CD4-positive, alpha-beta T cell (primary cell): ENCODE measurements at regions not wholly inside any gene's neighbourhood (a gene's known extent, or its start where the extent isn't known, plus 50 kb on each side); places are given as distances from the start of the nearest gene placed in this dataset.

ENCODE experiments used
- ATAC-seq: fragments of 200-7000 bp; cut with Tn5 transposase; one replicate; pipeline ENCODE4 v1.10.0; 2022; ENCODE audit warnings: mild to moderate bottlenecking; ENCODE audit not compliant: poor library complexity
- CTCF ChIA-PET: fragments of 350-600 bp; sonication (Branson Sonifier 250); formaldehyde crosslinking; loops from one replicate; lab custom pipeline; 2021; ENCODE audit warnings: antibody characterized with exemption, inconsistent platforms; lab: Charles Lee
- POLR2A ChIA-PET: fragments of 350-600 bp; sonication (Branson Sonifier 250); formaldehyde crosslinking; loops from one replicate; lab custom pipeline; 2021; ENCODE audit warnings: antibody characterized with exemption, inconsistent platforms; lab: Charles Lee
- DNase-seq, 14 experiments: peaks; one replicate each; pipeline ENCODE4 v3.0.0-alpha.2; 2013 to 2020; ENCODE audit warnings: mixed read lengths in 2 of 14
- H3K27ac ChIP-seq, 2 donors: one replicate each; pipeline versions ENCODE4 v1.5.1 to v1.7.0; 2013; ENCODE audit warnings: low read length in 2 of 2, low read depth in 1 of 2, mild to moderate bottlenecking in 1 of 2
- H3K27me3 ChIP-seq, 2 experiments: 1 replicate in 1 of 2; 2 replicates in 1 of 2; pipeline versions ENCODE4 v1.6.1 to v1.7.0; 2013; ENCODE audit warnings: low read length in 2 of 2, control low read depth in 1 of 2, mild to moderate bottlenecking in 1 of 2, moderate library complexity in 1 of 2; ENCODE audit not compliant: insufficient read depth in 2 of 2, control insufficient read depth in 1 of 2
- H3K36me3 ChIP-seq: one replicate; pipeline ENCODE4 v1.6.1; 2013; ENCODE audit warnings: low read length, control low read depth; ENCODE audit not compliant: insufficient read depth
- H3K4me1 ChIP-seq: one replicate; pipeline ENCODE4 v1.6.1; 2013; ENCODE audit warnings: low read length, control low read depth; ENCODE audit not compliant: insufficient read depth
- H3K4me3 ChIP-seq: one replicate; pipeline ENCODE4 v1.5.1; 2013; ENCODE audit warnings: mild to moderate bottlenecking, low read length, moderate library complexity
- H3K9me3 ChIP-seq, 2 experiments: 1 replicate in 1 of 2; 2 replicates in 1 of 2; pipeline versions ENCODE4 v1.6.1 to v1.7.0; 2013; ENCODE audit warnings: low read length in 2 of 2, mild to moderate bottlenecking in 2 of 2, control low read depth in 1 of 2, moderate library complexity in 1 of 2; ENCODE audit not compliant: control insufficient read depth in 1 of 2, insufficient read depth in 1 of 2
- H3K27ac Mint-ChIP-seq: one replicate; pipeline ENCODE4 v1.8.0; 2020; ENCODE audit warnings: mixed read lengths
- H3K27me3 Mint-ChIP-seq: one replicate; pipeline ENCODE4 v1.8.0; 2021; ENCODE audit warnings: mixed read lengths
- H3K36me3 Mint-ChIP-seq: one replicate; pipeline ENCODE4 v1.8.0; 2021; ENCODE audit warnings: low read depth, mixed read lengths
- H3K4me1 Mint-ChIP-seq: one replicate; pipeline ENCODE4 v1.8.0; 2021; ENCODE audit warnings: low read depth, mixed read lengths
- H3K4me3 Mint-ChIP-seq: one replicate; pipeline ENCODE4 v1.8.0; 2020; ENCODE audit warnings: mild to moderate bottlenecking, mixed read lengths
- H3K9me3 Mint-ChIP-seq: one replicate; pipeline ENCODE4 v1.8.0; 2020; ENCODE audit warnings: mixed read lengths
- intact Hi-C, 2 experiments: fragments of 100-400 bp; cut with DNase I in 1 of 2; cut with micrococcal nuclease in 1 of 2; formaldehyde crosslinking; loops; one replicate each; pipeline versions ENCODE4 v1.15.1 to v1.9.0; 2023 to 2025; cut with DNase I, micrococcal nuclease
- TF ChIP-seq, protein P1 (sequence below): fragments of 200-600 bp; IDR thresholded peaks from one replicate; pipeline ENCODE4 v1.8.0; 2022; ENCODE audit warnings: antibody characterized with exemption, mild to moderate bottlenecking

DNA sequence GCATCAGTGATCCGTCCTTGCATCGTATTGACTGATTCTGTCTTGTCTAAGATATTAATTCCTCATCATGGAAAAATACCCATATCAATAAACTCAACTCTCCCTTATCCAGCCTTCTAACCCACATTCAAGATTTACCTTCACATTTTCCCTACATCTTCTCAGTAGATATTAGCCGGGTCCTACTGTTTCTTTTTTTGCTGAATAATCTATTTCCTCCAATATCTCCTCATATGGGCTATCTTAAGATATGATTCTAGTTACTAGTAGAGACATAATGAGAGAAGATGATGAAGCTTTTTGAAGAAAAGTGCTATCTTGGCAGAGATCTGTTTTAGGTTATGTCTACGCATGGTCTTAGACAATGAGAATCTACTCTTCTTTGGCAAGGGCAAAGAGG lies 785.8 kb downstream of the BRINP1 start:
- no peaks in the 10 kb centered on the region for H3K4me1 Mint-ChIP-seq
- no peaks in the 10 kb centered on the region for H3K36me3 Mint-ChIP-seq
- no peak for DNase-seq
- TF ChIP-seq, protein P1, sequence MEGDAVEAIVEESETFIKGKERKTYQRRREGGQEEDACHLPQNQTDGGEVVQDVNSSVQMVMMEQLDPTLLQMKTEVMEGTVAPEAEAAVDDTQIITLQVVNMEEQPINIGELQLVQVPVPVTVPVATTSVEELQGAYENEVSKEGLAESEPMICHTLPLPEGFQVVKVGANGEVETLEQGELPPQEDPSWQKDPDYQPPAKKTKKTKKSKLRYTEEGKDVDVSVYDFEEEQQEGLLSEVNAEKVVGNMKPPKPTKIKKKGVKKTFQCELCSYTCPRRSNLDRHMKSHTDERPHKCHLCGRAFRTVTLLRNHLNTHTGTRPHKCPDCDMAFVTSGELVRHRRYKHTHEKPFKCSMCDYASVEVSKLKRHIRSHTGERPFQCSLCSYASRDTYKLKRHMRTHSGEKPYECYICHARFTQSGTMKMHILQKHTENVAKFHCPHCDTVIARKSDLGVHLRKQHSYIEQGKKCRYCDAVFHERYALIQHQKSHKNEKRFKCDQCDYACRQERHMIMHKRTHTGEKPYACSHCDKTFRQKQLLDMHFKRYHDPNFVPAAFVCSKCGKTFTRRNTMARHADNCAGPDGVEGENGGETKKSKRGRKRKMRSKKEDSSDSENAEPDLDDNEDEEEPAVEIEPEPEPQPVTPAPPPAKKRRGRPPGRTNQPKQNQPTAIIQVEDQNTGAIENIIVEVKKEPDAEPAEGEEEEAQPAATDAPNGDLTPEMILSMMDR, result no peak
- Histone ChIP-seq H3K27ac (no peak overlapping the region), H3K9me3 (peaks cover 0 to 8% of the 10 kb centered on the region in 2 experiments), H3K27me3 (no peaks in the 10 kb centered on the region), H3K36me3 (no peaks in the 10 kb centered on the region), H3K4me1 (no peaks in the 10 kb centered on the region), H3K4me3 (no peak overlapping the region)
- ATAC-seq, result no peak
- no peak overlapping the region for H3K4me3 Mint-ChIP-seq
- no peaks in the 10 kb centered on the region for H3K27me3 Mint-ChIP-seq
- POLR2A ChIA-PET, result no interaction called here
- H3K9me3 Mint-ChIP-seq, result peaks cover 5% of the 10 kb centered on the region
- CTCF ChIA-PET, result no interaction called here
- no peak overlapping the region for H3K27ac Mint-ChIP-seq
- intact Hi-C loops, result no loop called here

DNA sequence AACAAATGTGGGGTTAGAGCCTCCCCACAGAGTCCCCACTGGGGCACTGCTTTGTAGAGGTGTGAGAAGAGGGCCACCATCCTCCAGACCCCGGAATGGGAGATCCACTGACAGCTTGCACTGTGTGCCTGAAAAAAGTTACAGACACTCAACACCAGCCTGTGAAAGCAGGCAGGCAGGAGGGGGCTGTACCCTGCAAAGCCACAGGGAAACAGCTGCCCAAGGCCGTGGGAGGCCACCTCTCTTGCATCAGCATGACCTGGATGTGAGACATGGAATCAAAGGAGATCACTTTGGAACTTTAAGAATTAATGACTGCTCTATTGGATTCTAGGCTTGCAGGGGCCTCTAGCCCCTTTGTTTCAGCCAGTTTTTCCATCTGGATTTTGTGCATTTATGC lies 782.3 kb downstream of the BRINP1 start:
- no peak overlapping the region for H3K4me3 Mint-ChIP-seq
- ChIA-PET CTCF (no interaction called here), POLR2A (no interaction called here)
- H3K9me3 ChIP-seq, result peaks cover 0 to 8% of the 10 kb centered on the region in 2 experiments
- H3K27me3 ChIP-seq, result no peaks in the 10 kb centered on the region
- H3K9me3 Mint-ChIP-seq, result peaks cover 9% of the 10 kb centered on the region
- intact Hi-C loops, result no loop called here
- H3K36me3 Mint-ChIP-seq, result no peaks in the 10 kb centered on the region
- H3K27ac Mint-ChIP-seq, result no peak overlapping the region
- TF ChIP-seq, protein P1, result no peak
- no peaks in the 10 kb centered on the region for H3K4me1 Mint-ChIP-seq
- H3K4me1 ChIP-seq, result no peaks in the 10 kb centered on the region
- H3K27ac ChIP-seq, result no peak overlapping the region
- ATAC-seq (no peak), DNase-seq (no peak)
- no peak overlapping the region for H3K4me3 ChIP-seq
- H3K27me3 Mint-ChIP-seq, result no peaks in the 10 kb centered on the region
- no peaks in the 10 kb centered on the region for H3K36me3 ChIP-seq

DNA sequence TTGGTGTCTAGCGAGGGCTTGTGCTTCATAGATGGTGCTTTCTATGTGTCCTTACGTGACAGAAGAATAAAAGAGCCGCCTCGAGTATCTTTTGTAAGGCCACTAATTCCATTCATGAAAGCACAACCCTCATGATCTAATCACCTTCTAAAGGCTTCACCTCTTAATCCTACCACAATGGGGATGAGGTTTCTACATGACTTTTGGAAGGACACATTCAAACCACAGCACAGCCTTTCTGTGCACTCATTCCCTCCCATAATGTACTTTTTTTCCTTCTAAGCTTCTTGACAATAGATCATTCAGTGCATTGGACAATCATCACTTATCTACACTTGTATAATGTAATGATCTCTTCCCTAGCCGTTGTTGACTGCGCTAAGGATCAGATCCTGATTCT lies 774.8 kb downstream of the BRINP1 start:
- H3K27ac ChIP-seq, result no peak overlapping the region
- TF ChIP-seq, protein P1, result no peak
- Mint-ChIP-seq H3K4me1 (no peaks in the 10 kb centered on the region), H3K27me3 (no peaks in the 10 kb centered on the region), H3K9me3 (peaks cover 5% of the 10 kb centered on the region), H3K27ac (no peak overlapping the region), H3K36me3 (no peaks in the 10 kb centered on the region), H3K4me3 (no peak overlapping the region)
- no peaks in the 10 kb centered on the region for H3K4me1 ChIP-seq
- H3K27me3 ChIP-seq, result no peaks in the 10 kb centered on the region
- POLR2A ChIA-PET, result no interaction called here
- H3K9me3 ChIP-seq, result no peaks in the 10 kb centered on the region
- no peak for DNase-seq
- H3K4me3 ChIP-seq, result no peak overlapping the region
- no peaks in the 10 kb centered on the region for H3K36me3 ChIP-seq
- CTCF ChIA-PET, result no interaction called here
- intact Hi-C loops, result no loop called here
- ATAC-seq, result no peak
